H9 (cell line): ENCODE measurements at regions not wholly inside any gene's neighbourhood (a gene's known extent, or its start where the extent isn't known, plus 50 kb on each side); places are given as distances from the start of the nearest gene placed in this dataset.

Source experiments
- DNase-seq: peaks from one replicate; pipeline ENCODE4 v3.0.0-alpha.2; 2017
- H2AFZ ChIP-seq: one replicate; pipeline ENCODE4 v1.6.1; 2013; ENCODE audit warnings: mild to moderate bottlenecking, low read length, control low read depth, moderate library complexity
- H2AK5ac ChIP-seq: 2 replicates; pipeline ENCODE4 v1.6.1; 2013; ENCODE audit warnings: low read length, control low read depth, mixed read lengths; ENCODE audit not compliant: insufficient read length
- H2BK120ac ChIP-seq: one replicate; pipeline ENCODE4 v1.6.1; 2013; ENCODE audit warnings: low read depth, mild to moderate bottlenecking, low read length, control low read depth, inconsistent platforms; ENCODE audit not compliant: poor library complexity, severe bottlenecking
- H2BK12ac ChIP-seq: 2 replicates; pipeline ENCODE4 v1.6.1; 2013; ENCODE audit warnings: low read length, control low read depth, mixed read lengths, low read depth; ENCODE audit not compliant: insufficient read length
- H2BK15ac ChIP-seq: 2 replicates; pipeline ENCODE4 v1.6.1; 2013; ENCODE audit warnings: low read depth, low read length, control low read depth
- H2BK20ac ChIP-seq: one replicate; pipeline ENCODE4 v1.6.1; 2013; ENCODE audit warnings: low read depth, mild to moderate bottlenecking, low read length, control low read depth, inconsistent platforms; ENCODE audit not compliant: poor library complexity, severe bottlenecking
- H2BK5ac ChIP-seq: 2 replicates; pipeline ENCODE4 v1.6.1; 2013; ENCODE audit warnings: low read length, control low read depth, mixed read lengths; ENCODE audit not compliant: insufficient read length
- H3K14ac ChIP-seq: 2 replicates; pipeline ENCODE4 v1.6.1; 2013; ENCODE audit warnings: low read length, control low read depth; ENCODE audit not compliant: insufficient read depth
- H3K18ac ChIP-seq: 2 replicates; pipeline ENCODE4 v1.6.1; 2013; ENCODE audit warnings: low read depth, mild to moderate bottlenecking, mixed read lengths, low read length, control low read depth; ENCODE audit not compliant: insufficient read length
- H3K23ac ChIP-seq: 2 replicates; pipeline ENCODE4 v1.6.1; 2013; ENCODE audit warnings: low read length, control low read depth, mixed read lengths, low read depth; ENCODE audit not compliant: insufficient read length
- H3K23me2 ChIP-seq: 2 replicates; pipeline ENCODE4 v1.6.1; 2013; ENCODE audit warnings: low read depth, mild to moderate bottlenecking, mixed read lengths, low read length, control low read depth; ENCODE audit not compliant: insufficient read length, poor library complexity, severe bottlenecking
- H3K27ac ChIP-seq: 2 replicates; pipeline ENCODE4 v1.5.1; 2013; ENCODE audit warnings: low read length, control low read depth, mixed read lengths, low read depth; ENCODE audit not compliant: insufficient read length
- H3K27me3 ChIP-seq: 2 replicates; pipeline ENCODE4 v1.6.1; 2013; ENCODE audit warnings: low read length, control low read depth, inconsistent platforms; ENCODE audit not compliant: insufficient read depth
- H3K4ac ChIP-seq: 2 replicates; pipeline ENCODE4 v1.6.1; 2013; ENCODE audit warnings: low read depth, mild to moderate bottlenecking, control low read depth, inconsistent platforms, low read length, moderate library complexity
- H3K4me1 ChIP-seq: 2 replicates; pipeline ENCODE4 v1.6.1; 2013; ENCODE audit warnings: low read length, control low read depth, inconsistent platforms; ENCODE audit not compliant: insufficient read depth
- H3K4me2 ChIP-seq: 2 replicates; pipeline ENCODE4 v1.6.1; 2013; ENCODE audit warnings: low read length, control low read depth, mixed read lengths; ENCODE audit not compliant: insufficient read length, insufficient read depth
- H3K56ac ChIP-seq: 2 replicates; pipeline ENCODE4 v1.6.1; 2013; ENCODE audit warnings: low read depth, mild to moderate bottlenecking, mixed read lengths, low read length, control low read depth; ENCODE audit not compliant: insufficient read length
- H3K79me1 ChIP-seq: 2 replicates; pipeline ENCODE4 v1.6.1; 2013; ENCODE audit warnings: low read depth, mild to moderate bottlenecking, moderate library complexity, low read length, control low read depth, inconsistent platforms; ENCODE audit not compliant: insufficient read depth, poor library complexity, severe bottlenecking
- H3K79me2 ChIP-seq: 2 replicates; pipeline ENCODE4 v1.6.1; 2013; ENCODE audit warnings: low read length, control low read depth, inconsistent platforms; ENCODE audit not compliant: insufficient read depth
- H3K9ac ChIP-seq: 2 replicates; pipeline ENCODE4 v1.6.1; 2013; ENCODE audit warnings: low read length, control low read depth, mixed read lengths; ENCODE audit not compliant: insufficient read length; ENCODE audit errors: extremely low read depth
- H3K9me3 ChIP-seq: one replicate; pipeline ENCODE4 v1.6.1; 2013; ENCODE audit warnings: low read depth, low read length, inconsistent platforms; ENCODE audit not compliant: control insufficient read depth
- H3T11ph ChIP-seq: one replicate; pipeline ENCODE4 v1.6.1; 2013; ENCODE audit warnings: mild to moderate bottlenecking, low read length, control low read depth, inconsistent platforms
- H4K20me1 ChIP-seq: one replicate; pipeline ENCODE4 v1.6.1; 2013; ENCODE audit not compliant: control insufficient read depth, insufficient read length, insufficient read depth
- H4K5ac ChIP-seq: 2 replicates; pipeline ENCODE4 v1.6.1; 2013; ENCODE audit warnings: low read depth, mild to moderate bottlenecking, mixed read lengths, low read length, control low read depth; ENCODE audit not compliant: insufficient read length
- H4K8ac ChIP-seq: replicated peaks from 2 replicates; pipeline ENCODE4 v1.6.1; 2013; ENCODE audit warnings: low read length, control low read depth, mixed read lengths, low read depth; ENCODE audit not compliant: insufficient read length
- H4K91ac ChIP-seq: 2 replicates; pipeline ENCODE4 v1.6.1; 2013; ENCODE audit warnings: low read depth, mild to moderate bottlenecking, moderate library complexity, mixed read lengths, low read length, control low read depth; ENCODE audit not compliant: insufficient read length
- H3K27ac Mint-ChIP-seq, 3 experiments: 2 replicates in 2 of 3; 3 replicates in 1 of 3; pipeline ENCODE4 v1.8.0; 2020 to 2021; ENCODE audit warnings: mixed read lengths in 3 of 3, mild to moderate bottlenecking in 1 of 3, moderate library complexity in 1 of 3
- H3K27me3 Mint-ChIP-seq: 2 replicates; pipeline ENCODE4 v1.8.0; 2021; ENCODE audit warnings: low read depth, mild to moderate bottlenecking, moderate library complexity, mixed read lengths
- H3K36me3 Mint-ChIP-seq, 3 experiments: 2 replicates in 2 of 3; 3 replicates in 1 of 3; pipeline ENCODE4 v1.8.0; 2020 to 2021; ENCODE audit warnings: low read depth in 3 of 3, mixed read lengths in 3 of 3; ENCODE audit not compliant: insufficient read depth in 1 of 3
- H3K4me1 Mint-ChIP-seq, 2 experiments: 2 replicates each; pipeline ENCODE4 v1.8.0; 2020; ENCODE audit warnings: mixed read lengths in 2 of 2
- H3K4me3 Mint-ChIP-seq, 2 experiments: 2 replicates in 1 of 2; 3 replicates in 1 of 2; pipeline ENCODE4 v1.8.0; 2020 to 2021; ENCODE audit warnings: mild to moderate bottlenecking in 2 of 2, mixed read lengths in 2 of 2, moderate library complexity in 1 of 2
- H3K9me3 Mint-ChIP-seq, 2 experiments: 2 replicates in 1 of 2; 3 replicates in 1 of 2; pipeline ENCODE4 v1.8.0; 2020; ENCODE audit warnings: mild to moderate bottlenecking in 2 of 2, mixed read lengths in 2 of 2, moderate library complexity in 1 of 2
- WGBS: extraction: QIAGEN DNeasy Blood & Tissue Kit; methylation state at CpG from one replicate; pipeline ENCODE4 v1.1.7; 2013; ENCODE audit warnings: missing lambda C conversion rate, low lambda C conversion rate, mixed read lengths; ENCODE audit not compliant: insufficient read length; ENCODE audit errors: extremely low coverage; 5-methylcytosine and 5-hydroxymethylcytosine counted together
- TF ChIP-seq, protein P1 (sequence below): fragments of 200-600 bp; sonication (generic); conservative IDR thresholded peaks from 3 replicates; pipeline ENCODE4 v1.8.0; 2021; ENCODE audit warnings: antibody characterized with exemption, mild to moderate bottlenecking

DNA sequence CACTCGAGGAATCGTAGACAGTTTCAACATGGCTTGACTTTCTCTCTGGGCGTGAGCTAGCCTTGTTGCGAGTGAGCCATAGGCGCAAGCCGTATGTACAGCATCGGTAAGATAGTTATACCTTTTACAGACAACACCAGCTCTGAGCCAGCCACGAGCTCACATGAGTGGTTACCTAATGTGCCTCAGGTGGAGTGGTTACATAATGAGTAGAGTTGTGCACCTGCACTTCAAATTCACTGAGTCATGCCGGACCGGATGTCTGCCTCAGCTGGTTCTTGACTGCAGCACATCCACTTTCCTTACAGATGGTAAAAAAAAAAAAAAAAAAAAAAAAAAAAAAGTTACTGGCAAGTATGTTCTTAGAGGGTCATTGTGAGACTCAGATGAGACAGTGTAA, 360.4 kb upstream of the NR5A2 start:
- H3K79me1 ChIP-seq = no peaks in the 10 kb centered on the region
- no peaks in the 10 kb centered on the region for H3K79me2 ChIP-seq
- no peak overlapping the region for H3K9ac ChIP-seq
- H3K4me1 ChIP-seq = no peaks in the 10 kb centered on the region
- no peaks in the 10 kb centered on the region for H3K27me3 ChIP-seq
- Mint-ChIP-seq H3K9me3 (peaks cover 0 to 2% of the 10 kb centered on the region in 2 experiments; a peak in 2 of 5 replicates), H3K4me1 (no peaks in the 10 kb centered on the region), H3K36me3 (no peaks in the 10 kb centered on the region), H3K27me3 (no peaks in the 10 kb centered on the region), H3K4me3 (no peak overlapping the region), H3K27ac (no peak overlapping the region)
- no CpG with 5 or more reads among the region's 10 CpGs for WGBS
- no peak overlapping the region for H3K56ac ChIP-seq
- no peak overlapping the region for H3K18ac ChIP-seq
- no peak overlapping the region for H4K5ac ChIP-seq
- DNase-seq = no peak
- no peak overlapping the region for H2BK20ac ChIP-seq
- no peak overlapping the region for H2AK5ac ChIP-seq
- no peak overlapping the region for H3K14ac ChIP-seq
- H2BK15ac ChIP-seq = no peak overlapping the region
- H3K27ac ChIP-seq = no peak overlapping the region
- TF ChIP-seq, protein P1, sequence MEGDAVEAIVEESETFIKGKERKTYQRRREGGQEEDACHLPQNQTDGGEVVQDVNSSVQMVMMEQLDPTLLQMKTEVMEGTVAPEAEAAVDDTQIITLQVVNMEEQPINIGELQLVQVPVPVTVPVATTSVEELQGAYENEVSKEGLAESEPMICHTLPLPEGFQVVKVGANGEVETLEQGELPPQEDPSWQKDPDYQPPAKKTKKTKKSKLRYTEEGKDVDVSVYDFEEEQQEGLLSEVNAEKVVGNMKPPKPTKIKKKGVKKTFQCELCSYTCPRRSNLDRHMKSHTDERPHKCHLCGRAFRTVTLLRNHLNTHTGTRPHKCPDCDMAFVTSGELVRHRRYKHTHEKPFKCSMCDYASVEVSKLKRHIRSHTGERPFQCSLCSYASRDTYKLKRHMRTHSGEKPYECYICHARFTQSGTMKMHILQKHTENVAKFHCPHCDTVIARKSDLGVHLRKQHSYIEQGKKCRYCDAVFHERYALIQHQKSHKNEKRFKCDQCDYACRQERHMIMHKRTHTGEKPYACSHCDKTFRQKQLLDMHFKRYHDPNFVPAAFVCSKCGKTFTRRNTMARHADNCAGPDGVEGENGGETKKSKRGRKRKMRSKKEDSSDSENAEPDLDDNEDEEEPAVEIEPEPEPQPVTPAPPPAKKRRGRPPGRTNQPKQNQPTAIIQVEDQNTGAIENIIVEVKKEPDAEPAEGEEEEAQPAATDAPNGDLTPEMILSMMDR = no peak
- H3K4me2 ChIP-seq = no peak overlapping the region
- no peak overlapping the region for H2BK5ac ChIP-seq
- H2BK12ac ChIP-seq = no peak overlapping the region
- no peak overlapping the region for H2AFZ ChIP-seq
- no peaks in the 10 kb centered on the region for H4K20me1 ChIP-seq
- H4K8ac ChIP-seq = no peak overlapping the region
- H2BK120ac ChIP-seq = no peak overlapping the region
- H3K23ac ChIP-seq = no peak overlapping the region
- no peaks in the 10 kb centered on the region for H3K23me2 ChIP-seq
- no peak overlapping the region for H4K91ac ChIP-seq
- H3K9me3 ChIP-seq = no peaks in the 10 kb centered on the region
- no peak overlapping the region for H3T11ph ChIP-seq
- H3K4ac ChIP-seq = no peak overlapping the region
